Loucy (cell line): ENCODE measurements at regions not wholly inside any gene's neighbourhood (a gene's known extent, or its start where the extent isn't known, plus 50 kb on each side); places are given as distances from the start of the nearest gene placed in this dataset.

ENCODE experiments used
- EZH2phosphoT487 ChIP-seq: fragments of 200-600 bp; IDR thresholded peaks from 2 replicates; pipeline ENCODE4 v1.6.1; 2018; ENCODE audit warnings: antibody characterized with exemption, mild to moderate bottlenecking, moderate library complexity, borderline replicate concordance
- TF ChIP-seq, protein P1 (sequence below): fragments of 200-600 bp; sonication (generic); conservative IDR thresholded peaks from 2 replicates; pipeline ENCODE4 v1.5.1; 2014; ENCODE audit warnings: mild to moderate bottlenecking, antibody characterized with exemption, low read length

DNA sequence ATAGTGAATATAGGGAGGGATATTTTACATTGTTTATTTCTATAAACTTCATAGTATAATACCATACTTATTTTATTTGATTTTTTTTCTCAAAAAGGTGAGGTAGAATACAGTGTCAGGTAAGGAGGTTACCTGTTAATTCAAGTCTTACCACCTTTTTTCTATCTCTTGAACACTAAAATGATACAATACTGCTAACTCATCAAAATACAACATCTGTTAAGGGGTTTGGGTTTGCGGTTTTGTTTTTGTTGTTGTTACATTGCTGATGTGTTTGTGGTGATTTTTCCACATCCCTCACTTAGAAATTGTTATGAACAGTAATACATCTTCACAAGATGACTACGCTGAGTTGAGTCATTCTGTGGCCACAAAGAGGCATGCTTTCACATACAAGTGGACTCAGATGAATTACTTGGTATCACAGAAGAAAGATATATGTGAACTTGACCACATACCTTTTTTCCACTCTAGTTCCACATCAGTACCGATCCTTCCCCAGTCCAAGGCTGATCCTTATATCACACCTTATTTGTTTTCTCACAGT lies 139.4 kb upstream of the ID4 start:
- TF ChIP-seq, protein P1, sequence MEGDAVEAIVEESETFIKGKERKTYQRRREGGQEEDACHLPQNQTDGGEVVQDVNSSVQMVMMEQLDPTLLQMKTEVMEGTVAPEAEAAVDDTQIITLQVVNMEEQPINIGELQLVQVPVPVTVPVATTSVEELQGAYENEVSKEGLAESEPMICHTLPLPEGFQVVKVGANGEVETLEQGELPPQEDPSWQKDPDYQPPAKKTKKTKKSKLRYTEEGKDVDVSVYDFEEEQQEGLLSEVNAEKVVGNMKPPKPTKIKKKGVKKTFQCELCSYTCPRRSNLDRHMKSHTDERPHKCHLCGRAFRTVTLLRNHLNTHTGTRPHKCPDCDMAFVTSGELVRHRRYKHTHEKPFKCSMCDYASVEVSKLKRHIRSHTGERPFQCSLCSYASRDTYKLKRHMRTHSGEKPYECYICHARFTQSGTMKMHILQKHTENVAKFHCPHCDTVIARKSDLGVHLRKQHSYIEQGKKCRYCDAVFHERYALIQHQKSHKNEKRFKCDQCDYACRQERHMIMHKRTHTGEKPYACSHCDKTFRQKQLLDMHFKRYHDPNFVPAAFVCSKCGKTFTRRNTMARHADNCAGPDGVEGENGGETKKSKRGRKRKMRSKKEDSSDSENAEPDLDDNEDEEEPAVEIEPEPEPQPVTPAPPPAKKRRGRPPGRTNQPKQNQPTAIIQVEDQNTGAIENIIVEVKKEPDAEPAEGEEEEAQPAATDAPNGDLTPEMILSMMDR, result no peak
- TF ChIP-seq EZH2phosphoT487, result no peak
